GM19023 (cell line): ENCODE measurements at regions not wholly inside any gene's neighbourhood (a gene's known extent, or its start where the extent isn't known, plus 50 kb on each side); places are given as distances from the start of the nearest gene placed in this dataset.

Experiments used
- ATAC-seq: cut with Tn5 transposase; IDR thresholded peaks from one replicate; pipeline ENCODE4 v1.9.1; 2021; ENCODE audit warnings: mild to moderate bottlenecking, moderate library complexity; ENCODE audit not compliant: unreplicated experiment

DNA sequence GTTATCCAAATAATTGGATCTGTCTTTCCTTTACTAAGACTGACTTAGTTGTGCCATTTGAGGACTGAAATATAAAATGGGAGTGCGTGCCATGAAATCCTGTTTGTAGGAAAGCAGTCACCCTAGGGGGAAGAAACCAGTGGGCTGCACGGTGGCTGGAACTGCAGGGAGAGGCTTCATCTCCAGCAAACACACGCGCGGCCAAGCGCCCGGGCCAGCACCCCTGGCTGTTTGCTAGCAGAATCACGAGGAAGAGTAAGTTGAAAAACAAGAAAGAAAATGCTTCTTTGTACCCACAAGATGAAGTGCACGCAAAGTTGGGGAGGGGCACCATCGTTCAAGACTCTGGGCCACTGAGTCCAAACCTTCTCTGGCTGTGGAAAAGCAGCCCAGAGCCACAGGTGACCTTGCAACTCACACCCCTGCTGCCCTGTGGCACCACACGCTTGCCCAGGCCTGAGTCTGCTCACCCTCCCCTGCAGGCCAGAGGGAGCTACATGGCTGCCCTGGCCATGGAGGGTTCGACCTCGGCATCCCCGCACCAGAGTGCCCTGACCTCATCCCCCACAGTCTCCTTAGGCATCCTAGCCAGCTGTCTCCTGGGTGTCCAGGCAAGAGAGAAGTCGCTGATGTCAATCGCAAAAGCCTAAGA, 55.2 kb downstream of the IRX2 start:
- no peak for ATAC-seq

GRCh38 chr5:2695200-2695891, 56.1 kb downstream of the IRX2 start:
- no peak for ATAC-seq

- ATAC-seq, result no peak
These were observed 59.9 kb downstream of the IRX2 start for GRCh38 chr5:2691530-2691929.

DNA sequence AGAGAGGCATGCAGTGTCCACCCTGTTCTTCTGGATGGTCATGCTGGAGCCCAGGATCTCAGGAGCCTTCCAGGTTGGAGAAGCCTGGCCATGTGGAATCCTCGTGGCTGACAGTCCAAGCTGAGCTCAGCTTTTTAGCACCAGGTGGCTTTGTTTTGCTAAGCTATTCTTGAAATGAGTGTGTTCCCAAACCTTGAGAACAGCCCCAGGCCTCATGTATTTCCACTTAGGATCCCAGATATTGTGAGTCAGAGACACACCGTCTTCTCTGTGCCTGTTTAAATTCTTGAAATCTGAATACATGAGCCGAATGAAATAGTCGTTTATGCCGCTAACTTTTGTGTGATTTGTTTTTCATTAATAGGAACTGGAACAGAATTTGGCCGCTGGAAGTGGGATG, 61.2 kb downstream of the IRX2 start:
- ATAC-seq, result no peak

DNA sequence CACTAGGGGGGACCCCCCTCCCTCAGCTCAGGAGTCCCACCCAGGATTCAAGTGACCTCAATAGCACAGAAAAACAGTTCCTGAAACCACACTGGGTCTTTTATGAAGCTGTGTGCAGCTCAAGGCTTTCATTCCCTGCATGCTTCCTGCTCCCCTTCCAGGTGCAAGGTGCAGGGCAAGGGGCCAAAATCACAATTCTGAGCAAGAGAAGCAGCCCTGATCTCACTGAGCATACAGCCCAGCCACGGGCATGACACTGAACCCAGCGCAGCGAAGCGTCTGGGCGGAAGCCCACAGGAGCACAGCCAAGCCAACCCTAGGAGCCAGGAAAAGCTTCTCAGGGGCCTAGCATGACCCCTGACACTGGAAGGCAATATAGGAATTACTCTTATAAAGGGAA, 62.9 kb downstream of the IRX2 start:
- no peak for ATAC-seq

- ATAC-seq, result no peak
These were observed 63.7 kb downstream of the IRX2 start for GRCh38 chr5:2687746-2688145.

- ATAC-seq, result no peak
These were observed 65.0 kb downstream of the IRX2 start for GRCh38 chr5:2686321-2687124.

DNA sequence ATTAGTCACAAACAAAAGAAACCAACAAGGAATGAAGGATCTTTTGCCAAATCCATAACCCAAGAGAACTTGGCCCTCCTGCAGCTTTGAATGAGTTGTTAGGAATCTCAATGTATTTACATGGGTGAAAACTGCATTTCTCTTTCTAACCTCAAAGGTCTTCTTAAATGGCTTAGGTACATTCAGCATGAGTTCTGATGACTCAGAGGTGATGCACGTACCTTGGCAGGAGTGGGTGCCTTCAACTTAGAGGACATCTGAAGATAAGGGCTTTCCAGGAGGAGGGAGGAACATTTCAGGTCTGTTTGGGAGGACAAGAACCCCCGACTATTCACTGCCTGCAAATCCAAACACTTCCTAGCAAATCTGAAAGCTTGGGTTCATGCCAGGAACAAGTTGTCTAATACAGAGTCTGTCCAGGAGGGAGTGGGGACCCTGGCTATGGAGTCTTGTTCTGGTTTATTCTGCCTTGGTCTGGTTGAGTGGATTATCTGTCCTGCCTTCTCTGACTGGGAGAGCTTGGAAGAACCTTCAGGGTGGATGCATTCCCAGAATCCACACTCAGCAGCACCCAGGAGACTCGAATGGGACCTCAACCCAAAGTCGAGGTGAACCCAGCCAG, 65.7 kb downstream of the IRX2 start:
- ATAC-seq, result no peak

- no peak for ATAC-seq
These were observed 66.9 kb downstream of the IRX2 start for GRCh38 chr5:2684606-2685005.

GRCh38 chr5:2683720-2684119, 67.8 kb downstream of the IRX2 start:
- no peak for ATAC-seq

DNA sequence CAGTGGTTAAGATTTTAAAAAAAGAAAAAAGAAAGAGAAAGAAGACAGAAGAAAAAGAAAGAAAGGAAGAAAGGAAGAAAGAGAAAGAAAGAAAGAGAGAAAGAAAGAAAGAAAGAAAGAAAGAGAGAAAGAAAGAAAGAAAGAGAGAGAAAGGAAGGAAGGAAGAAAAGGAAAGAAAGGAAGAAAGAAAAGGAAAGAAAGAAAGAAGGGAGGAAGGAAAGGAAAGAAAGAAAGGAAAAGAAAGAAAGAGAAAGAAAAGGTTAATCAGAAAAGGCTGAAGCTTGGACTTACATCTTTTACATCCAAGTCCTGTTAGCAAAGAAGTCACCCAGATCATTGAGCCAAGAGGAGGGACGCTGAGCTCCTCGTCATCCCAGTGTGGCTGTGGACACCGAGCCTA, 70.0 kb downstream of the IRX2 start:
- ATAC-seq, result no peak

GRCh38 chr5:2680979-2681378, 70.5 kb downstream of the IRX2 start:
- ATAC-seq, result no peak

DNA sequence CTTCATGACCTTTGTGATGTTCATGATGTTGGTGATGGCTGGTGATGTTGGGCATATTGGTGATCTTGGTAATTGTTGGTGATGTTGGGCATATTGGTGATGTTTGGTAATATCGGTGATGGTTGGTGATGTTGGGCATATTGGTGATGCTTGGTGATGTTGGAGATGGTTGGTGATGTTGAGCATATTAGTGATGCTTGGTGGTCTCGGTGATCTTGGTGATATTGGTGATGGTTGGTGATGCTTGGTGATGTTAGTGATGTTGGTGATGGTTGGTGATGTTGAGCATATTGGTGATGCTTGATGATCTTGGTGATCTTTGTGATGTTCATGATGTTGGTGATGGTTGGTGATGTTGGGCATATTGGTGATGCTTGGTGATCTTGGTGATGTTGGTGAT, 73.8 kb downstream of the IRX2 start:
- ATAC-seq, result no peak

DNA sequence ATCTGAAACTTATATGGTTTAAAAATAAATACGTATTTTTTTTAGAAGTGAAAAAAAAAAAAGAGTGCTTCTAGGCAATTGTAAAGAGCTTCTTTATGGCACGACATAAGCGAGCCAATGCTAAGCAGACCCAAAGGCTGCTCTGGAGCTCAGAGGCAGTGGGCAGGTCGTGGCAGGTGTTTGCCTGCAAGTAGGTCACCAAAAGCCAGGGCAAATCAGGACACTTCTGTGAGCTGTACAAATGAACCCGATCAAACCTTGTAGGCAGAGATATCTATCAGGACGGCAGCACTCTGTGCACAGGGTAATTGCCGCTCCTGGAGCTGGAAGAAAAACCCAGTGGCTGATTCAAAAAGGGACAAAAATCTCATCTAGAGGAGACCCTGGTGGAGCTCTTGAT, 75.9 kb downstream of the IRX2 start:
- ATAC-seq, result no peak

- no peak for ATAC-seq
These were observed 77.0 kb downstream of the IRX2 start for GRCh38 chr5:2674456-2674855.

- no peak for ATAC-seq
These were observed 80.5 kb downstream of the IRX2 start for GRCh38 chr5:2670940-2671339.

GRCh38 chr5:2669913-2670312, 81.6 kb downstream of the IRX2 start:
- ATAC-seq, result no peak

DNA sequence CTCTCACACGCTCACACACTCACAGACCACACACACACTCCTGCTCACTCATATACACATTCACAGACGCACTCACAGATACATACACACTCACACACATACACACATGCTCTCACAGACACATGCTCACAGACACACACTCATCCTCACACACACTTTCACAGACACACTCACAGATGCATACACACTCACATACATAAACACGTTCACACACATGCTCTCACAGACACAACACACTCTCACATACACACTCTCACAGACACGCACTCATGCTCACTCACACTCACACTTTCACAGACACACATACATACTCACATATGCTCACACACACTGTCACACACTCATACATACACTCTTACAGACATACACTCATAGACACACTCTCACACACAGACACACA, 82.2 kb downstream of the IRX2 start:
- ATAC-seq, result no peak

DNA sequence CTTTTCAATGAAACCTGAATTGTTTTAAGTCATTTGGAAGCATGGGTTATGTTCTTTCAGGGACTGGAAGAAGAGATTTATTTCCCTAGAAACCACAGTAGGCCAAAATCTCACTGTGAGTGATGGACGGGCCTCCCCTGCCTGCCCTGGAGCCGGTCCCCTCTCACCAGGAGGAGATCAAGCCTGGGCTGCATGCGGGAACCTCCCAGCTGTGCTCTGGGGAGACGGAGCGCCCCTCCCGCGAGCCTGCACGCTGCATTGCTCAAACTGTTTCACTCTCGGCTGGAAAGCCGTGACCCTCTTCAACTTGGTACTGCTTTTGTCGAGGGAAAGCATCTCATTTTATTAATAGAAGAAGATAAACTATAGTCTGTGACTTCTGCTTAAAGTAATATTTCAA, 85.4 kb downstream of the IRX2 start:
- no peak for ATAC-seq

GRCh38 chr5:2663489-2663888, 88.0 kb downstream of the IRX2 start:
- ATAC-seq, result no peak

DNA sequence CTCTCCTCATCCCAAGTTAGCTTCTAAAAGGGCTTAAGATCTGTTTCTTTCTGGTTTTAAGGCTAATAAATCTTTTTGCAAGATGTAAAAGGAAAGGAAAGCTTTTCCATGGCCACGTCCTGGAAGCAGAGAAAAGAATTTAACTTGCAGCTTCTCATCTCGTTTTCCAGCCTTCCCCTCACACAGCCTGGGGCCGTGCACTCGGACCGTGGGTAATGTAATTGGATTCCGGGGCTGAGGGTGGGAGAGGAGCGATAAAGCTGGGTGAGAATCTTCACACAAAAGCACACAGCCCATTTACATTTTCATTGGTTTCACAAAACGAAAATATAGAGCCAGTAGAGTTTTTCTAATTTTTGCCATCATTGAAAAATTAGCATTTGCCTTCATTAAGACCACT, 91.2 kb downstream of the IRX2 start:
- no peak for ATAC-seq
